ENCODE measurements at regions not wholly inside any gene's neighbourhood (a gene's known extent, or its start where the extent isn't known, plus 50 kb on each side); places are given as distances from the start of the nearest gene placed in this dataset.

DNA sequence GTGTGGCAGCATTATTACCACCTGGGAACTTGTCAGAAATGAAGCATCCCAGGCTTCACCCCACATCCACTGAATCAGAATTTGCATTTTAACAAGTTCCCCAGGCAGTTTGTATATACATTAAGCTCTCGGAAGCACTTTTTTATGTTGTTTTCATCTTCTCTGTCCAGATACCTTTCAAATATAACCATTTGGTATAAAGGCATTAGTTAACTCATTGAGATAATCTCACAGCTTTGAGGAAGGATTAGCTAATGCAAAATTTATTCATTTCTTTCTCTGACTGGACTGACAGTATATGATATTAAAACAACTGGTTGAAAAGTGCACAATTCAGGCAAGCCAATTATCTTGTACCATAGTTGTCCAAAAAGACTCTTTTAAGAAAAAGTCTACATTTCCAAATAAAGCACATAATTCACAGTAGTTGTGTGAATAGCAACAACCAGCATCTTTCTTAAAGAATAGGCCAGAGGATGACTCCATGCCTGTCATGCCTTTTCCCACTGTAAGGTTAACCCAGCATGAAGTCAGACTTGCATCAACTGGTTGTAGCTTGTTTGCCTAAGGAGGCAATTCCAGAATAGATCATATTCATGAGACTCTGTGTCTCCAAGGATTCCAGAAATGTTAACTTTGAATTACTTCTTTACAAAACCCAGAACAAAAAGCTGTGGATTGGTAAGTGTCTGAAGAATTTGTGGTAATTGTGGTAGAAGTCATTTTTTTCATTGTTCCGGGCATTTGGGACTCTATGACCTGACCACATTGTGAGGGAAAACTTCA lies 254.3 kb upstream of the SESN3 start:
- no peak for DNase-seq (ENCODE audit: low spot score)

DNA sequence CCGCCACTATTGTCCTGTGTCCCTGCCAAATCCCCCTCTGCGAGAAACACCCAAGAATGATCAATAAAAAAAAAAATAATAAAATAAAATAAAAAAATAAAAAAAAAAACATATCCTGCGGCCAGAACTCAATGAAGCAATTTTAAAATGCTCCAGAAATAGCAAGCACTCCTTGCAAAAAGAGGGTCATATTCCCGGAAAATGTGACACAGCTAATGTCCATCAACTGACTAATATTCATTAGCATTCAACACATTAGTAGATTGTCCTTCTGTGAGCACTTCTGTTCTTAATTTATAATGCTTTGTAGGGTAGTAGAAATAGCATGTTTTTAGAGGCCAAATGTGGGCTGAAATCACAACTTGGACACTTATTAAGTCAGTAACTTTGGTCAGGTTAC lies 252.3 kb upstream of the SESN3 start:
- DNase-seq (ENCODE audit: low spot score): no peak

DNA sequence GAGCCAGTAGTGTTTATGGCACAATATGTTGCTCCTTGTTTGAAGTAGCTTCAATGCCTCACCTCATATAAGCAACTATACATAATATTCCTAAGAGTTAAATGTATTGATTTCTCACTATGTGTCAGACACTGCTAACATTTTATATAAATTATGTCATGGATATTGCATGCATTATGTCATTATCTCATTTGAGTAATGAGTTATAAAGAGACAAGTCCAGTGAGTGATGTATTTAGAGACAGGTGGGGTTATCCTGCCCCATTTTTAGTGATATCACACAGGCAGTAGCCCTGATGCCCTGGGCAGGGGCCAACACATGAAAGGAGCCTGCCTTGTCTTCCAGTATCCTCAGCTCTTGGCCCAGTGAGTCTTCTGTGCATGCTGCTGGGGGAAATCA lies 247.0 kb upstream of the SESN3 start:
- DNase-seq (ENCODE audit: low spot score): no peak

DNA sequence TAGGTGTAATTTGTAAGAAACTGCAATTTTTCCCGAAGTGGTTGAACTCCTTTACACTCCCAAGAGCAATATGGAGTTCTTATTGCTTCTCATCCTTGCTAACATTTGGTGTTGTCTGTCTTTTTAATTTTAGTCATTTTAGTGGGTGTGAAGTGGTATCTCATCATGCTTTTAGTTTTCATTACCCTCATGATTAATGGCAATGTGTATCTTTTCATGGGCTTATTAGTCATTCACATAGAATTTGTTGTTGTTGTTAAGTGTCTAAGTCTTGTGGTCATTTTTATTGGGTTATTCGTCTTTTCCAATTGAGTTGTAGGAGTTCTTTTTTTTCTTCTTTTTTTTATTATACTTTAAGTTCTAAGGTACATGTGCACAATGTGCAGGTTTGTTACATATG lies 238.3 kb upstream of the SESN3 start:
- no peak for DNase-seq (ENCODE audit: low spot score)

DNA sequence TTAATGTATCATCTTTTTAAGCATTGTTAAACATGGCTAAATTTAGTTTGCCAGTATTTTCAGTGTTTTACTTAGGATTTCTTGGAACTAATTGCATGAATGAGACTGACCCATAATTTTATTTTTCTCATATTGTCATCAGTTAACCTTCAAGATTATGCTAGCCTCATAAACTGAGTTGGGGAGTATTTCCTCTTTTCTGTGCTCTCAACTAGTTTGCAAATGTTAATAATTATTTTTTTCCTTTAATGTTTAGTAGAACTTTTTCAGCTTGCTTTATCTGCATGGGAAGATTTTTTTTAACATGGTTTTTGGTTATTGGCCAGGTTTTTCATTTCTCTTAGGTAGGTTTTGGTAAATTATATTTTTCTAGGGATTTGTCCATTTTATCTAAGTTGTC lies 235.4 kb upstream of the SESN3 start:
- no peak for DNase-seq (ENCODE audit: low spot score)

DNA sequence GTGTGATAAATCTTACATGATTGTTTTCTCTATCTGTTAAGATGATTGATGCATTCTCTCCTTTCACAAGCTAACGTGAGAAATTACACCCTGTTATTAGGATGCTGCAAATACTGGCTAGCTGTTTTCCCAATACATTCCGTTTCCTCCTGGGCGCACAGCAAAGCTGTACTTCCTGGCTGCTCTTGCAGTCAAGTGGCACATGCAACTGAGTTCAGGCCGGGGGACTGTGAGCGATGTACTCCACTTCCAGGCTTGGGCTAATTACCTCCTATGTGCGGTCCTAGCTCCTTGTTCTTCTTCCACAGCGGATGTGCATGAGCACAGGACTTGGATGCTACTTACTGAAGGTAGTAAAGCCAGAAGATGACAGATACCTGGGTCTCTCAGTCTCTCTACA lies 234.9 kb upstream of the SESN3 start:
- DNase-seq (ENCODE audit: low spot score): no peak

DNA sequence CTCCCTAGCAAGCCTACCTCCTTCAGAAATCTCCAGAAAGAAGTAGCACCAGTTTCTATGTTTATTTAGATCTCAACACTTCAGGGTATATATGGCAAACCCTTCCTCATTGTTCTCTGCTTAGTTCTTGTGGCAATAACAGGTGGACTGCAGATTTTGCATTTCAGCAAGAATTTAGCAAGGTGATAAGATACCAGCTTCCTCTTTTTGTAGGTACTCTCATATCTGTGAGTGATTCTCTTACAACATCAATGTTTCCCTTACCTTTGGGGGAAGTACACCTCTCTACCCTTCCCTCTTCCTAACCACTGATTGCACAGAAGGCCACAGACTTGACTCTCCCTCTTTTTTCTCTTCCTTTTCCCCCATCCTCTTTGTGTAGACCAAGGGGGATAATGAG lies 230.9 kb upstream of the SESN3 start:
- no peak for DNase-seq (ENCODE audit: low spot score)

DNA sequence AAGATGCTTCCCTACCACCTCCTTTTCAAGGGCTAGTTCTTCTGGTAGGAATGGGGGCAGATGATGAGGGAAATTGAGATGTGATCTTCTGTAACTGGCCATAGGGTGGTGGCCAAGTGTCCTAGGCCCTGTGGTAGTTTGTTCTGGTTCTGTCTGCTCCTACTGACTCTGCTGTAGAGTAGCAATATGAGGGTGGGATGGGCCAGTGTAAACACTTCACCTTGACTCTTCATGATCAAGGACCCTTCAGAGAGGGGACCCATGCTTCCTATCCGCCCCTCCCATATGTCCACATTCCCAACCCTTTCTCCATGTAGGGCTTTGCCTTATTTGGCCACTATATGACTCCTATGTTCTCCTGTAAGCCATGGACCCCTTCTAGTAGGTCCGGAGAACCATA lies 230.3 kb upstream of the SESN3 start:
- DNase-seq (ENCODE audit: low spot score): no peak

DNA sequence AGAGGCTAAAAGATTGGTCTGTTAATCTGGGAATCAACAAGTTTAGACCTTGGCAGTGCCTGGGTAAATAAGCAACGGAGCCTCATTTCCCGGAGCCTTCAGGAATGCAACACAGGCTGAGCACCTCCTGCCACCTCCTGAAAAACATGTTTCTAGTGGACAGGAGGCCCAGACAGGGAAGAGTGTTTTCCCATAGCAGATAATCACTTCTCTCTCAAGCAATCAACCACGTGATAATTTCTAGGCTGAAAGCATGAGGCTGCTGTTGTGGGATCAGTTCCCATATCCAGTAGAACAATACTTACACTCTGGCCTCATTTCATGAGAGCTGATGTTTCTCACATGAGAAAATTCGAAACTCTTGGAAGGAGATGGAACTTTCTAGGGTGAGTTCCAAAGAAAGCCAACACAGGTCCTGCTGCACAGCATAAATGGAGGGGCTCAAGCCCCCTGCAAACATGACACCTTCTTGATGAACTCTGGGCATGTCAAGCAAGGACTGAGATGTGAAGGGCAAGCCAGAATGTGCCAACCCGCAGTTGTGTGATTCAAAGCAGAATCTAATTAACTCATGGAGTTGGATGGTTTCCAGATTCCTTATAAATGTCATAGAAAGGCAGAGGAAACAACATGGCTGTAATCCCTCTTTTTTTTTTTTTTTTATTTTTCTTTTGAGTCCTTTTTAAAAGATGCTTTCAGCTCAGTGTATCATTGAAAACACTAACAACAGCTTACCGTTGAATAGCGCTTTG lies 228.5 kb upstream of the SESN3 start:
- DNase-seq (ENCODE audit: low spot score): no peak

DNA sequence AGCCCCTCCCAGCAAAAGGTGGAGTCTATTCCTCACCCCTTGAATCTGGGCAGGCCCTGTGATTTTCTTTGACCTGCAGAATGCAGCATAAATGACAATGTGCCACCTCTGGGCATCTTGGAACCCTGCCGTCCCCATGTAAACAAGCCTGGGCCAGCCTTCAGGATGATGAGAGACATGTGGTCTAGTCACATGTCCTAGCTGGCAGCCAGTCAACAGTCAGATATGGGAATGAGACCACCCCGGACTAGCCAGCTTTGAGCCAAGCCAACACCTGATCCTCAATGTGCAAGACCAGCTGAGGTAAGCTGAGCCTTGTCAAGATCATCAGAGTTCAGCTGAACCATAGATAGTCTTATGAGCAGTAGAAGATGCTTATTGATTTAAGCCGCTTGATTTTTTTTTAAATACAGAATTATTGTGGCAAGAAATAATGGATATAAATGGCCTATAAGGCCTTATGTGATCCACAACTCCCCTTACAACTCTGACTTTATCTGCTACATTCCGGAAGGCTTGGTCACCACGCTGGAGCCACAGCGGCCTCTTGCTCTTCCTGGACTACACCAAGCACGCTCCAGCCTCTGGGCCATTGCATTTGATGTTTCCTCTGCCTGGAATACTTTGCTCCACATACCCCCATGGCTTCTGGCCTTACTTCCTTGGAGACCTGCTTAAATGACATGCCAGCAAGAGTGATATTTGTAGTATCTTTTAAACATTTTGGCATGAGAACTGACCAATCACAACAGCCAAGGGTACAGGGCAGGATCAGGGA lies 225.9 kb upstream of the SESN3 start:
- no peak for DNase-seq (ENCODE audit: low spot score)

DNA sequence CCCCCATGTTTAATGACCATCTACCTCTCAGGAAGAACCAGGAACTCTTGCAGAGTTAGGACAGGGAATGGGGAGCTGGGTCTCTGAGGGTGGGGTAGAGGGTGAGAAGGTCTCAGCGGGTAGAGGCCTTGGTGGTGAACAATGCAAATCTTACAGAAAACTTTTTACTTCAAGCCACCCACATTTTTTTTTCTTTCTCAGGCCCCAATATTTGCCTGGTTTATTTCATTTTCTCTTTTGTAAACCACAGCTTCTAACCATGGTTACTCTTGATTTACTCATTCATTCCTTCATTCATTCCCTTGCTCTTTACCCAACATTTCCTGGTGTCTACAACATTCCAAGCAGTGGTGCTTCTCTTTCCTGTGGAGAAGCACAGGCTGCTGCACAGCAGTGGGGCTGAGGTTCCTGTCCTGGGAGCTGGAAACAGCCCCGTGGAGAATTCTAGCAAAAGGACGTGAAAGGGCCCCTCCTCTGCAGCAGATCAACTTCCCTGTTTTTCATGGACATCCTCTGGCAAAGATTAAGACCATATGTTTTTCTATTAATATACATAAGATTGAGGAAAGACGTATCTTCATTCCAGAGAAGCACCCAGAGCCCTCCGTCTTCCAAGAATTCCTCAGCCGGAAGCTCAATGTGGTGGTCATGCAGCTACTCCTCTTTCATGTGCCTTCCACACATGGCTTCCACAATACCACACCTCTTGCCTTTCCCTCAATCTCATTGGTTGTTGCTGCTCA lies 224.4 kb upstream of the SESN3 start:
- DNase-seq (ENCODE audit: low spot score): no peak

DNA sequence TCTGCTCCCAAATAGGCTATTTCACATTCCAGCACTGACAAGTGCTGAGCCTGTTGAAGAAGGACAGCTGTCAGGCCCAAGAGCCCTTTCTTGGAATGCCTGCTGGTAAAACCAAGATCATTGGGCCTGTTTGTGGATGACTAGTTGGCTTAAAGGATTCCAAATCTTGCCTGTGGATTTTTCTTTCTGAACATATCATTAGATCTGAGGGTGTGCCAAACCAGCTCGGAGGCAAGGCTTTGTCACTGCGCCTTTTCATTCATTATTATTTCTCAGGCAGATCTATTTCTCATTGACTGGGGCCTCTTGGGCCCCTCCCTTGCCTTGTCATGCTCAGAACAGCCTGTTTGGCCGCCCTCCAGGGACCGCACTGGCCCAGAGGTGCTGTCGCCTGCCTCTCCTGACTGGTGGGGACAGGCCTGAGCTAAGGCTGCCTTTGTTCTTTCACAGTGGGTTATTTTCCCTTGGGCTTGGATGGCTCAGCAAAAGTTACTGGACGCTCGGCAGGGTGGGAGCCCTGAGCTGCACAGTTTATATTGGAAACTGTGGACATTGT lies 222.7 kb upstream of the SESN3 start:
- DNase-seq (ENCODE audit: low spot score): no peak

DNA sequence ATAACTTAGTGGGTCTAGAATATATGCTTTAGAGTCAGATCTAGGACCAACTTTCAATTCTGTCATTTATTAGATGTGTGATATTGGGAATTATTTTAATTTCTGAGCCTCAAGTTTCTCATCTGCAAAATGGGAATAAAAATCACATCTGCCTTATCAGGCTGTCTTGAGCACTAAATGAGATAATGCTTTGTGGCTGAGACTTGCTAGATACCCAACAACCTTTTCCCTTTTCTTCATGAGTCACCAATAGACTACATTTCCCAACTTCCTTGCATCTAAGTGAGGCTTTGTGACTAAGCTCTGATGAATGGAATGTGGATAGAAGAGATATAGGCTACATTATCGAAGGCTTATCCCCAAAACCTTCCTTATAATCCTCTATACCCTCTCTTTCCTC lies 220.7 kb upstream of the SESN3 start:
- DNase-seq (ENCODE audit: low spot score): no peak

DNA sequence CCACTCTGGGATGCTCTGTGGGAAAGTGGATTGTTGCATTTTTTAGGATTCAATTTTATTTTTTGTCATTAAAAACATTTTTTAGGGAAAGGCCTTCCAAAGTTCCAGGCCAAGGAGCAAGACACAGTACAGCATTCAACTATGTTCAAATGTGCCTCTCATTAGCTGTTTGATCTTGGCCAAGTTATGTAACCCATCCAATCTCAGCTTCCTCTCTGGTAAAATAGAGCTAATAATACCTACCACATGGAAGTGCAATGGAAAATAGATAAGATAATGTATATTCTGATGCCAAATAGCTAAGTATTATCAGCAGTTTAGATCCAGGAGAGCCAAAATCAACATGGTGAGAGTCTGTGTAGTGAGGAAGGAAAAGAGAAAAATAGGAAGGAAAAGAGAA lies 220.3 kb upstream of the SESN3 start:
- DNase-seq (ENCODE audit: low spot score): no peak

DNA sequence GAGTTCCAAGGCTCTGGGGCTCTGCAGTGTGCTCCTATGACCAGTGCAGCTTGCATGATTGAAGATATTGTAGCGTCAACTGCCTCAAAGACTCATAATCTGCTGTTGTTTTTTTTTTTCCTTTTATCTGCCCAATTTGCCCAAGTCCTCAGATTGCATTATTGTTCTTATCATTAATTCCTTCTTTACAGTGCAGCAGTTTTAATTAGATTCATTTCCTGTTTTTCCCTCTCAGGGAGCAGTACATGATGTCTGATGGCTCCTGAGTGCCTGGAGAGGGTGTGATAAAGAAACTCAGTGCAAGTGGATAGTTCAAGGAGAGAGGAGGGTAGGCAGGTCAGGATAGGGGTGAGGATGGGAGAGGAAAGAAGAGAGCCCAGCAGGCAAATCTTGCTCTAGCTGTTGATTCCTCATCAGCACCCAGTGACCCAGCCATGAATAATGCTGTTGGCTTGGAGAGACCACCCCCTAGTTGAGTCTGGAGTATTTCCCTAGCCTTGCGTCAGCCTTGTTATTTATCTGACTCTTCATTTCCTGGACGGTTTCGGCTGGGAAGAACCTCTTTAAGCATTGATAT lies 219.6 kb upstream of the SESN3 start:
- DNase-seq (ENCODE audit: low spot score): no peak

DNA sequence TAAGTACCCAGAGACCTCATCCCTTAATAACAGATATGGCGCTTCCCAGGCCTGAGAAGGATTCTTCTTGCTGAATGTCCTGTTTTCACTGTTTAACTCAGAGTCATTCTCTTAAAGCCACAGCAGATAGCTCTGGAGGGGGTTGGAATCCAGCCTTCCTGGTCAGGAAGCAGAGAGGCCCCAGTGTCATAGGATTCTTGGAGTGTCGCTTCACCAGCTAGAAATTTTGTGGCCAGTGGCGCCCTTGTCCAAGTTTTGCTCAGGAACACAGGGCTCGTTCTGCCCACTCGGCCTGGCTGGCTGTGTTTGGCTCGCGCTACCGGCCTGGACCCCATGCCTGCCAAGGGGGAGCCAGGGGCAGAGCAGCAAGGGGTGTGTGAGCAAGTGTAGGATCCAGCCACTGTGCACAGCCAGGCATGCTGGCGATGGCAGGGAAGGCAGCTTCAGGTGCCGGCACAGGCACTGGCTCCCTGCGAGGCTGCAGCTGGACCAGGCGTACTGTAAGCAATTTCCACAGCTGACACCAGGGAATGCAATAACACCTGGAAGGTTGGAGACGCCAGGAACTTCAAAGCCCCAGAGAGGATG lies 214.8 kb upstream of the SESN3 start:
- DNase-seq (ENCODE audit: low spot score): no peak

DNA sequence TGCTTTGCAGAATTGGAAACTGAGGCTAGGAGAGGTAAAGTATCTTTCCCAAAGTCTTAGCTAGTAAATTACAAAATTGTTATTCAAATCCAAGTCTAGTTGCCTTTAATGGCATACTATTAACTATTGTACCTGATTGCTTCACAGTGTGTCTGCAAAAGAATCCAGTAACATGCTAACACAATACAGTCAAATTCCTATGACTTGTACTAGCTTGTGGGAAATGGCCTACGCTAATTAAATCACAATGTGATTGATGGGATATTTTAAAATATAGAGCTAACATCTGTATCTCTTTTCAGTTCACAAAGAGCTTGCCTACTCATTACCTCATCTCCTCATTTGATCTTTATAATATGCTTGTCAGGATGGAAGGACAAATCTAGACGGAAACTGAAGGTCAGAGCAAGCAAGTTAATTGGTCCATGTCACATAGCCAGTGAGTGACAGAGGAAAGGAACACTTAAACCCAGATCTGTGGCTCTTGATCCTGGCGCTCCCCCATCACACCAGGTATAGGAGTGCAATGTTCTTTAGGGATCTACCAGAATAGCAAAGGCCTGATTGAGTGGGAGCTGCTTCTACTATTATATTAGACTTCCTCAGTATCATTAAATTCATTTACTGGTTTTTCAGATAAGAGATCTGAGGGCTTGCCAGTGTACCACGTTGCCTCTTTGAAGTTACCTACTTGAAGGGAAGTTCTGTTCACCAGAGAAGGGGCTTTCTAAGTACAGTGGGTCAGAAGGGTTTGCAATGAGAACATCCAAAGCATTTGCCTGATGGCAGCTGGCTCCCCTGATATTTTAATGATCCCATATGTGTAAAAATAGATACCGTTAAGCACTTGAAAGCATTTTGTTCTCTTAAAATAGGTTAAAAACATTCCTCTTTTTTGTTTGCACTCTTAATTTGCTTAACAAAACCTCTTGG lies 213.6 kb upstream of the SESN3 start:
- no peak for DNase-seq (ENCODE audit: low spot score)

DNA sequence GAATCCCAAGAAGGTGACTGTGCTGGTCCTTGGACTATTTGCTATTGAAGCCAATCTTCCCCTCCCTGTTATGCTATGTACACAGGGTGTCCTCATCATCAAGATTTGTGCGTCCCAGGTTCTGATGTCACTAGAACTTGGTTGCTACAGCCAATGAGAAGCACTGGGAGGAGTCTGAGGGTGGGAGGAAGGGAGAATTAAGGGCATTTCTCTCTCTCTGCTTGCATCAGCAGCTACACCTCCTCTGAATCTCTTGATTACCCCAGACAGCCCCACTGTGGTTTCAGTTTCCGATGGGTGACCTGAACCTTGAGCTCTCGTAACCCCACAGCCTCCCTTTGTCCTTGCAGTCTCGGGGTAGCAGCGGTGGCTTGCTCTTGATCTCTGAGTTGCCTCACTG lies 212.4 kb upstream of the SESN3 start:
- no peak for DNase-seq (ENCODE audit: low spot score)

DNA sequence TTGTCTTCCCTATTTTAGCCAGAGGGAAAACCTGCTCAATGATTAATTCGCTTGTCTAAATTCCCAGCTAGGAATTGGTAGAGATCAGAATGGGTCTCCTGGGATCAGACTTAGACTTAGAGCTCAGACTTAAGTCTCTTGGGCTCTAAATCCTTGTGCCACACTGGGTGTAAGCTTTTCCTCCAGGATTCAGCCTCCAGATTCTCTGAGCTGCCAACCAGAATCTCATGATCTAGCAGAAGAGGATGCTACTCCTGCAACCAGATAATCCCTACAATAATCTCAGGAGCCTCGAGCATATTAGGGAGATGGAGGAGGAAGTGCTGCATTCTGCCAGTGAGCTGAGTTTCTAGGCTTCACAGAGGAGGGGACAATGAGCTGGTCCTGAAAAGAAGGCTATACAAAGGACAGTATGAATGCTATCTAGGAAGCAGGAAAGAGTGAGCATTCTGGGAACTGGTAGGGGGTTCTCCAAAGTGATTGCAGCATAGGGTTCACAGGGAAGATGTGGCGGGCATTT lies 211.6 kb upstream of the SESN3 start:
- DNase-seq (ENCODE audit: low spot score): no peak

Data from ecto neural progenitor cell (in vitro differentiated cells).